GM18873 (cell line): ENCODE measurements at regions not wholly inside any gene's neighbourhood (a gene's known extent, or its start where the extent isn't known, plus 50 kb on each side); places are given as distances from the start of the nearest gene placed in this dataset.
"Not testable (repeated sequence)": the region's sequence is repeated elsewhere in the genome, so short reads cannot be mapped to it uniquely, and the experiment has no call there.

ENCODE experiments used
- ATAC-seq: cut with Tn5 transposase; IDR thresholded peaks from one replicate; pipeline ENCODE4 v1.9.1; 2021; ENCODE audit warnings: mild to moderate bottlenecking, moderate library complexity, moderate number of reproducible peaks; ENCODE audit not compliant: unreplicated experiment, low FRiP score

DNA sequence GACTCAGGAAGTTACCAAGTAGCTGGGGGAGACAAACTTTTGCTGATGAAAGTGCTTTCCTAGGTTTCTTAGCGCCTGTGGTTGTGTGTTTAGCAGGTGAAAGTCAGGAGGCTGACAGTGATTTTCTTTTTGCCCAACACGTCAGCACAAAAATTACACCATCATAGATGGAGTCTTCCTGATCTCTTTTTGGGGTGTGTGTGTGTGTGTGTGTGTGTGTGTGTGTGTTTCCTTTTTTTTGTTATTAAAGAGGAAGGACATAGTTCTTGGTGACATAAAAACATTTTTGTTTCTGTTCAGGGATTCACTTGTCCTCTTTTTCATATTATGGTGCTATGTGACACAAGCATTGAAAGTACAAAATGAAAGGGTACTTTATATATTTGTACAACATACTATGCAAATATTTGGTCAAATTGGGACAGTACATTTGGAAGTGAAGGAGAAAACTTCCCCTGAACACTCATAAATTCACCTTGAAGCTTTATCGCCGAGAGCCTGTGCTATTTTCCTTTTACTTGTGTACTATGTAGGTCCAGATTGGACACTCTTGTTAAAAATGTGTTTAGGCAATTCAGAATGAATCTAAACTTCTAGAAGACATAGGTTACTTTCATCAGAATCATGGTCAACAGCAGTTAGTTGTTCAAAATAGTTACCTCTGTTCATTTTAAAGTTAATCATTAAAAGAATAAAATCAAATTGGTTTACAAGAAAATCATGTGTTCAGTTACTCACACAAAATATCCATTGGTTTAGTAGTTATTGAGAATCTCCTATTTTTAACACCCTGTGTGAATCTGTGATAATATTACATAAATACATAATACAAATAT lies 491.9 kb downstream of the IRS1 start:
- ATAC-seq, result no peak

GRCh38 chr2:226306969-226307368 lies 492.7 kb downstream of the IRS1 start:
- no peak for ATAC-seq

- ATAC-seq, result no peak
These were observed 495.3 kb downstream of the IRS1 start for GRCh38 chr2:226304308-226304707.

DNA sequence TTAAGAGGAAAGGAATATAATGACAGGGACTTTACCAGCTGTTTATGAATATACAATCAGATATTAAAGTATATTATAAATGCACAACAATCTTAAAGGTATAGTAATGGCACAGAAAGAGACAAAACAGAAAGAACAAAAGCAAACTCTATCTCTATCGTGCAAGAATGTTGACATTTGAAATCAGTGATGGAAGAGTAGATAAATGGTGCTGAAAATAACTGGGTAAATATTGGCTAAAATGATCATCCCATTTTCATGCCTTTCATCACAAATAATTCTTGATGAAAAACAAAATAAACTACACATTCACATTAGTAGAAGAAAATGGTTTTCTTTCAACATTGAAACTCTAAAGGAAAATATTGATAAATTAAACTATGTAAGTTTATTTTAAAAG lies 495.9 kb downstream of the IRS1 start:
- ATAC-seq, result no peak

DNA sequence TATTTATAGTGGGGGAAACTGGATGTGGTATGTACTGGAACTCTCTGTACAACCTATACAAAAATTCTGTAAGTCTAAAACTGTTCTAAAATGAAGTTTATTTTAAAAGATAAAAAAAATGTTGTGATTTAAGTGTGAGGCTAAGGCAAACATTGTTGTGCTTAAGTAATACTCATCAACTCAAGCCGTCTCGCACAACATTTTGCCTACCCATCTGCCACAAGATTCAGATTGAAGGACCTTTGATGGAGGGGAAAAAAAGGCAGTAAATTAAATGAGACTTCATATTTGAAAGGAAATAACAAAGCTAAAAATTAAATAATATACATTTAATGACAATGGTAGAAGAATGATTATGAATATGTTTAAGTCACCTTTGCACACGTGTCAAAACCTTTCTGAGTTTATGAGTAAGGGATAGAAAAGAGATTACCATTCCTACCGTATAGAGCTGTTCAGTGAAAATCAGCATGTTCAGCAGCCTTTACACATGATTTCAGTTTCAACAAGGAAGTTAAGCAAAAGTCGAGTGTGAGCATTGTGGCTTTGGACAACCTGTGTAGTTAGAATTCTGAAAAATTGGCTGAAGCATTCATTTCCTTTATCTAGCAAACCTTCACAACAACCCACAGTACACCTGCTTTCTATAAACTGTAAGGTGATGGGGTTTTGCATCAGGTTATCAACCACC lies 499.3 kb downstream of the IRS1 start:
- no peak for ATAC-seq

DNA sequence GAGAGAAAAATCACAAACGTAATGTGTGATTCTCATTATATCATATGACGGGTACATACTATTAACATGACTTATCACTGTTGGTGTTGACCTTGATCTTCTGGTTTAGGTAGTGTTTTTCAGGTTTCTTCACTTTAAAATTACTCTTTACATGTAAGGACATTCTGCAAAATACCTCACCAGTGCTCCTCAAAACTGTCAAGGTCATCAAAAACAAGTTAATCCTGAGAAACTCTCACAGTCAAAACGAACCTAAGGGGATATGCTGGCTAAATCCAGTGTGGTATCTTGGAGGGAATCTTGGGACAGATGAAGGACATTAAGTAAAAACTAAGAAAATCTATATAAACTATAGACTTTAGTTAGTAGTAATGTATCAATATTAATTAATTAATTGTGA lies 499.8 kb downstream of the IRS1 start:
- no peak for ATAC-seq

GRCh38 chr2:226295681-226296080 lies 503.9 kb downstream of the IRS1 start:
- ATAC-seq, result no peak

GRCh38 chr2:226295123-226295522 lies 504.5 kb downstream of the IRS1 start:
- no peak for ATAC-seq

DNA sequence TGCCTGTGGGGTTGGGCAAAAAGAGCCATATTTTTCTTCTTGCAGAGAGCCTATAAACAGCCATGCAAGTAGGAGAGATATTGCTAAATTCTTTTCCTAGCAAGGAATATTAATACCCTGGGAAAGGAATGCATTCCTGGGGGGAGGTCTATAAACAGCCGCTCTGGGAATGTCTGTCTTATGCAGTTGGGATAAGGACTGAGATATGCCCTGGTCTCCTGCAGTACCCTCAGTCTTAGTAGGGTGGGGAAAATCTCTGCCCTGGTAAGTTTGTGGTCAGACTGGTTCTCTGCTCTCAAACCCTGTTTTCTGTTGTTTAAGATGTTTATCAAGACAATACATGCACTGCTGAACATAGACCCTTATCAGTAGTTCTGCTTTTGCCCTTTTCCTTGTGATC lies 508.3 kb downstream of the IRS1 start:
- ATAC-seq, result not testable (repeated sequence)

DNA sequence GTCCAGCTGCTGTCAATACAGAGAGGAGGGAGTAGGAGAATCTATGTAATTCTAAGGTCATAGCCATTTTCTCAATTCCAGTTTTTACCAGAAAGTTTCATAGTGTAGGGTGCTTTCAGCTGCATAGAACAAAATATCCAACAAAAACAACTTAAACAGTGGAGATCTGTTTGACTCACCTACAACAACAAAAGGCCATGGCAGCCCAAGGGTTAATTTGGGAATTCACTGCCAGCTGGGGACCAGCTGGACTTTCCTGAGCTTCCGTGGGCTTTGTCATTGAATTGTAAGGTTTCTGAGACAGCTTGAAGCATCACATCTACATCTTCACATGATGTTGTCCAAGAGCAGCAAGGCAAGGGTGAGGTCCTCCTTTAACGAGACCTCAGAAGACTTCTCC lies 512.7 kb downstream of the IRS1 start:
- ATAC-seq, result no peak

GRCh38 chr2:226283796-226284195 lies 515.8 kb downstream of the IRS1 start:
- no peak for ATAC-seq

DNA sequence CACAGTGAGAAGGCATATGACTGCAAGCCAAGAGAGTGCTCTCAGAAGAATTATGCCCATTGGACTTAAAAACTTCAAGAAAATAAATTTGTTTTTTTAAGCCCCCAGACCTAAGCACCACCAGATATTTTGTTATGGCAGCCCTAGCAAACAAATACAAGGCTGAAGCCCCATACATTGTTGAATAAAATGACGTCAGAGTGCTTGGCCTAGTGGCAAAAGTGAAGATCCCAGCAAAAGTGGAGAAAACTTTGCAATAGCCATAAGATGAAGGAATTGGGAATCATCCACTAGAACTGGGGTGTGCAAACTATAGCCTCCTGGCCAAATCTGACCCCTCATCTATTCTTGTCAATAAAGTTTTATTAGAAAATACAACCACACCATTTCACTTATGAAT lies 517.5 kb downstream of the IRS1 start:
- ATAC-seq, result no peak

DNA sequence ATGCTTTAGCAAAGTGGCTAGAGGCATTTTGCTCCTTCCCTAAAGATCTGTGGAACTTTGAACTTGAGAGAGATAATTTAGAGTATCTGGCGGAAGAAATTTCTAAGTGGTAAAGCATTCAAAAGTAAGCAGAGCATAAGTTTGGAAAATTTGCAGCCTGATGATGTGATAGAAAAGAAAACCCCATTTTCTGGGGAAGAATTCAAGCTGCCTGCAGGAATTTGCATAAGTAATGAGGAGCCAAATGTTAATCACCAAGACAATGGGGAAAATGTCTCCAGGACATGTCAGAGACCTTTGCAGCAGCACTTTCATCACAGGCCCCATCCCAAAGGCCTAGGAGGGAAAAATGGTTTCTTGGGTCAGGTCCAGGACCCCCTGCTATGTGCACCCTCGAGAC lies 519.5 kb downstream of the IRS1 start:
- ATAC-seq, result not testable (repeated sequence)

DNA sequence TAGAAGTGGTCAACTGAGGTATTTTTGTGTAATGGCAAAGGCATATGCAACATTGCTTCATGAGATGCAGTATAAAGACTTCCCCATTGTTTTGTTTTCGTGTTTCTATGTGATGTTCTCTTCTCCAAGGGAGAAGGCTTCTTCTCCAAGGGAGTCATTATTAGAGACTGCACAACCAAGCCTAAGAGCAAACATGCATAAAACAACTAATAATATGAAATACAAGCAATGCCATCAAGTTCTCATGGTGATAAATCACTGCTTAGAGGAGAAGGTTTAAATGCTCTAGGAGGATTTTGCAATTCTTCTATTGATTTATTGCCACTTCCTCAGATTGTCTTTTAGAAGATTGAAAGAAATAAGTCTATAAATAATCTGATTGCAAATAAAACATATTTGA lies 524.4 kb downstream of the IRS1 start:
- no peak for ATAC-seq

GRCh38 chr2:226274143-226274542 lies 525.5 kb downstream of the IRS1 start:
- ATAC-seq, result no peak

DNA sequence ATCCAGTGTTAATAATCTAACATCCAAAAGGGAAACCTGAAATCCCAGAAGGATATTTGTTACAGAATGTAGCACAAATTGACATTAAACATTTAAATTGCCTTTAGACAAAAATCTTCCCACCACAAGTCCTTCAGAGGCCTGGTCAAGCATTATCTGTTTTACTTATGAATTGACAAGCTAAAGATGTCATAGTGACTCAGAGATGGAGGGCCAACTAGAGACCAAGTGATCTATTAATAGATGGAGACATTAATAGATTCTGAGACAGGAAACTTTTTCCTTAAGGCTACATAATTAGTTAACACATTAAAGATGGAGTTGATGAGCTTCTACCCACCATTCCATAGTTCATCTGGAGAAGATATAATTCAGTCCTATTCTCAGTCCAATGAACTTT lies 526.2 kb downstream of the IRS1 start:
- ATAC-seq, result no peak

GRCh38 chr2:226272435-226272834 lies 527.2 kb downstream of the IRS1 start:
- no peak for ATAC-seq

DNA sequence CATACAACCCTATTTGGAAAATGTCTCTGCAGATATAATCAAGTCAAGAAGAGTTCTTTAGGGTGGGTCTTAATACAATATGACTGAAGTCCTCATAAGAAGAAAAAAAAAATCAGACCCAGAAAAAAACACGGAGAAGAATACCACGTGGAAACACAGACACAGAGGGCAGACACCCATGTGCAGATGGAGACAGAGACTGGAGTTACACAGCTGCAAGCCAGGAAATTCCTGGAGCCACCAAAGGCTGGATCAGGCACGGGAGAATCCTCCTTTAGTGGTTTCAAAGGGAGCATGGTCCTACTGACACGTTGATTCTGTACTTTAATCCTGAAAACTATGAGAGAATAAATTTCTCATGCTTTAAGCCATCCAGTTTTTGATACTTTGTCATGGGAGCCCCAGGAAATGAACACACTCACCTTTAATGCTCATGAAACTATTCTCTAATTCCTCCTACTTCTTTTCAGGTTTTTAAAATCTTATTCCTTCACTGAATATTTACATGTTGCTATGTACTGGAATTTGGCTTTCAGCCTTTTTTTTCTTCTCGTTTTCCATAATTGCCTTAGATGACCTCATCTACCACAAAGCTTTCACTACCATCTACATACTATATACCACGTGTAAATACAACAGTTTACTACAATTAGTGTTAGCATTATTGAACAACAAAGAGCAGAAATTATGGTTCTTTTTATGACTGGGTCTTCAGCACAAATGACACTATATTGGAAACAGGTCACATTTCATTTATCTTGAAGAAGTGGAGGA lies 529.1 kb downstream of the IRS1 start:
- ATAC-seq, result no peak

DNA sequence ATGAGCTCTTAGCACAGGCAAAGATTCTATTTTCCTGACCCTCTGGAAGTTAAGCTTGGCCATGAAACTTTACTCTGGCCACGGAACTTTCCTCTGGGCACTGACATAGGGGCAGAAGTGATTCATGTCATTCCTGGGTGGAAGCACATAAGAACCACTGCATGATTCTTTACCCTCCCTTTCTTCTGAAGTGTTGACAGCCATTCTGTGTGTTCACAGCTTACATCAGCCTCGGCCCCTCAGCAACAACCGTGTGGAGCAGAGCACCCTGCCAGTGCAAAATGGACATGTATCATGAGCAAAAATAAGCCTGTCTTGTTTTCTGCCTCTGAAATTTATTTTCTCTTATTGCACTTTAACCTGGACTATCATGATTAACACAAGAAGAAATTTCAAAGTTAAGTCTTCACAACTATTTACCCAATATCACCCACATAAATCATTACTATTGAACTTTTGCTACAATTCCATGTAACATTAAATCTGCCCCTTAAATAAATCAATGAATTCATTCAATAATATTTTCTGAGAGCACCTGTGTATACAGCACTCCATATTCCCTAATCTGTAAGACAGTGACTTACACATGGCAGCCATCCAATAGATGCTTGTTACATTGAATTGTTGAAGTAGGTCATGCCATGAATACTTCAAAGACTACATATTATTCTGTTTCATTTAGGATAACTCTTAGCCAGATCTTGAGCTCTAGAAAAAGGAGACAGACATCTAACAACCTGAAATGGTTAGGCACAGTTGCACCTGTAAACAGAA lies 531.9 kb downstream of the IRS1 start:
- ATAC-seq, result no peak

- no peak for ATAC-seq
These were observed 542.8 kb downstream of the IRS1 start for GRCh38 chr2:226256709-226257376.
